ENCODE measurements at regions not wholly inside any gene's neighbourhood (a gene's known extent, or its start where the extent isn't known, plus 50 kb on each side); places are given as distances from the start of the nearest gene placed in this dataset.
A peak's percentile ranks its signal among the peaks of the same experiment; 100 is the strongest.

- DNase-seq (ENCODE audit: low spot score): no peak
Observed at GRCh38 chr5:3542769-3543168, 52.9 kb upstream of the IRX1 start.

DNA sequence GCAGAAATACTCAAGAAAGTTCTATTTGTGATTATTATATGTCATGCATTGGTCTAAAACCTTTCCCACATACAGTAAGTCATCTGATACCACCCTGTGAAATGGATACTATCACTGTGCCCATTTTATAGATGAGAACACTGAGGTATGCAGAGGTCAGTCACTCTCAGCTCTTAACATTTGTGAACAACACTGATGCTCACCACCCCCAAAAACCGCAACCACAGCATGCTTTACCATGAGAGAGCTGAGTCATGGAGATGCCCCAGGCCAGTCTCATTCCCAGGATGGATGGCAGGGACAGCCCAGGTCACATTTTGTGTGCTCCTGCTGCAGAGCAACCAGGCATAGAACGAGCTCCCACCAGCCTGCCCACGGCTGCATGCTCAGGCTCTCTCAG, 53.5 kb upstream of the IRX1 start:
- no peak for DNase-seq (ENCODE audit: low spot score)

- DNase-seq (ENCODE audit: low spot score): no peak
Observed at GRCh38 chr5:3538886-3539285, 56.7 kb upstream of the IRX1 start.

DNA sequence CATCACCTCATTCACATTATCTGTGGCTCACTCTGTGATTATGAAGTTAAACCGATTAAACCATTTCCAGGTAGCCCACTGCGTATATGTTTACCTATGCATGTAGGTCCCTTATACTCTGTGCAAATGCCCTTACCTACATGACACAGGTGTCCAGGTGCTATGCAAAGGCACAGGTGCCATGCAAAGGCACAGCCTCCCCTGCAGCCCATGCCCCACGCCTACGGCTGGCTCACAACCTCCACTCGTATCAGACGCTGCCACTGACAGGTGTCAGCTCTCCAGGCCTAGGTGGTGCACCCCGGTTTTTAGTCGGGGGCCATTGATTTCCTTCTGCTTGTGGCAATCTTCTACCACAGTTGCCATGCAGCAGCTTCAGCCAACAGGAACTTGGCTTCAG, 57.7 kb upstream of the IRX1 start:
- DNase-seq (ENCODE audit: low spot score): no peak

- DNase-seq (ENCODE audit: low spot score): no peak
Observed at GRCh38 chr5:3535414-3536211, 60.0 kb upstream of the IRX1 start.

DNA sequence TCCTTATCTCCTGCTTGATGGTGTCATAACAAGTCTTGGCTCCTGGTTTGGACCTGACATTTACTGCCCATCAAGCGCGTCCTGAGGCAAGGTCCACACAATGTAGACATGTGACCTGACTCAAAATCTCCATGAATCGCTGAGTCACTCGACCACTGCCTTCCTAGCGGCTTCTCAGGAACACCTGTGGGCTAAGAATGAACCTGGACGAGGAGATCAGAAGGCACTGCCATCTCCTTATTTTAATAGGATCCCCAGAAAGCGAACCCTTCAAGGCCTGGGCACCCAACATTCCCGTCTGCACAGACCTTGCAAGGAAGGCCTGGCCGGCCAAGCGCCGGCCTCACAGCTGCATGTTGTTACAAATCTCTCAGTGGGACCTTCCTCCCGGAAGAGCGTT, 60.6 kb upstream of the IRX1 start:
- DNase-seq (ENCODE audit: low spot score): no peak

GRCh38 chr5:3531320-3531986, 64.2 kb upstream of the IRX1 start:
- DNase-seq (ENCODE audit: low spot score): no peak

- no peak for DNase-seq (ENCODE audit: low spot score)
Observed at GRCh38 chr5:3530251-3530650, 65.4 kb upstream of the IRX1 start.

- no peak for DNase-seq (ENCODE audit: low spot score)
Observed at GRCh38 chr5:3526551-3527185, 69.0 kb upstream of the IRX1 start.

DNA sequence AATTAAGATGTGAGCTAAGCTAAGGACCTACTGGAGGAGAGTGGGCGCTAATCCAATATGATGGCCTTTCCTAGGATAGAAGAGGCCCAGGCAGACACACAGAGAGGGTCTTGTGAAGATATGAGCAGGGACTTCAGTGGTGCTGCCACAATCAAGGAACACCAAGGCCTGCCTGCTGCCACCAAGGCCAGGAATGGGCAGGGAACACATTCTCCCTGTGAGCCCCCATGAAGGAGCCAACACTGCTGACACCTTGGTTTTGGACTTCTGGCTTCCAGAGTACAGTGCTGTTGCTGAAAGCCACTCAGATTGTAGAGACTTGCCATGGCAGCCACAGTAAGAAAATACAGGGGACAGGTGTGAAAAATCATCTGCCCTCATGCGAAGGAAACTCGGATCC, 73.1 kb upstream of the IRX1 start:
- DNase-seq (ENCODE audit: low spot score): no peak

DNA sequence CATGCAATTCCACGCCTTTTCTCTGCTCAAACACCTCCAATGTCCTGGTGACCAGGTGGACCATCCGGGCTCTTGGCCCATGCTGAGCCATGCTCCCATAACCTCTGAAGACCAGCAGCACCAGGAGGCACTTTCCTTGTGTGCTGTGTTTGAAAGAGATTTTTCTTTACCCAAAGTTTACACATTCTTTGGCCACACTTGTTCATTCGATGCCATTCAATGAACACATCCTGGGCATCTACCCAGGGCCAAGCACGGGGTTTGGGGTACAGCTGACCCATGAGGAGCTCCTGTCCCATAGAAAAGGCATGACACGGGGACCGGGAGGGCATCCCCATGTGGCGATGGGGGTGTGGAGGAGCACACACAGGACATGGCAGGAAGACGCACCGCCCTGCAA, 77.1 kb upstream of the IRX1 start:
- no peak for DNase-seq (ENCODE audit: low spot score)

- no peak for DNase-seq (ENCODE audit: low spot score)
Observed at GRCh38 chr5:3518051-3518450, 77.6 kb upstream of the IRX1 start.

DNA sequence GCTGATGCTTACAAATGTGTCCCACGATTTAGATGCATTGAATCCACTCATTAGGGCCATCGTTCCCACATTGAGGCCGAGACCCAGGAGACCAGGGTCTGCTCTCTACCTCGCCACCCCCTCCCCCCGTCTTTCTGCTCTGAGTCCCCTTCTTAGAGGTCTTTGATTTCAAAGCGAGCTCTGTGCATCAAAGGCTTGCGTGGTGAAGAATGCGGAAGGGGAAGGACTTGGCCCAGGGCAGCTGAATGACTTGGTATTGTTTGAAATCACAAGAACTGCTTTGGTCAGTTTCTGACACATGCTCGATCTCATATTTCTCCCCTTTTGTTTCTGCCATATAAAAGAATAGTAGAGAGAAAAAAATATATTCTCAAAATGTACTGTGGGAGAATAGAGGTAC, 78.3 kb upstream of the IRX1 start:
- no peak for DNase-seq (ENCODE audit: low spot score)

GRCh38 chr5:3512361-3513095, 83.1 kb upstream of the IRX1 start:
- no peak for DNase-seq (ENCODE audit: low spot score)

DNA sequence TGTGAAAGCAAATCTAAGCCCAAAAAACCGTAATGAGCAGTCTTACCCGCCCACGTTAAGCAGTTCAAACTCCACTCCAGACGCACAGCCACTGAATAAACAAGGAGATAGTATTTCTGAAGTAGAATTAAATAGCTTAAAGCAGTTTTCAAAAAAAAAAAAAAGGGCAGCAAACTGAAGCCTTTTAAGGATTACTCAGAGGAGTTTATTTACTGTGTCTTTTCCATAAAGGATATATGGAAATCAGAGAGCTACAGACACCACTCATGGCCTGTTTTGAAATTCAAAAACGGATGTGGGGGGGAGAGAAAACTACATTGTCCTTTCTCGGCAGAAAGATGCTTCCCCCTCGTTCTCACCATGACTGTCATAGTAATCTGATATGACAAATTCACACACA, 83.7 kb upstream of the IRX1 start:
- DNase-seq (ENCODE audit: low spot score): no peak

- DNase-seq (ENCODE audit: low spot score): no peak
Observed at GRCh38 chr5:3511519-3511918, 84.1 kb upstream of the IRX1 start.

- DNase-seq (ENCODE audit: low spot score): no peak
Observed at GRCh38 chr5:3510642-3511417, 84.8 kb upstream of the IRX1 start.

- peak; percentile 40 for DNase-seq (ENCODE audit: low spot score)
Observed at GRCh38 chr5:3509290-3509689, 86.3 kb upstream of the IRX1 start.

DNA sequence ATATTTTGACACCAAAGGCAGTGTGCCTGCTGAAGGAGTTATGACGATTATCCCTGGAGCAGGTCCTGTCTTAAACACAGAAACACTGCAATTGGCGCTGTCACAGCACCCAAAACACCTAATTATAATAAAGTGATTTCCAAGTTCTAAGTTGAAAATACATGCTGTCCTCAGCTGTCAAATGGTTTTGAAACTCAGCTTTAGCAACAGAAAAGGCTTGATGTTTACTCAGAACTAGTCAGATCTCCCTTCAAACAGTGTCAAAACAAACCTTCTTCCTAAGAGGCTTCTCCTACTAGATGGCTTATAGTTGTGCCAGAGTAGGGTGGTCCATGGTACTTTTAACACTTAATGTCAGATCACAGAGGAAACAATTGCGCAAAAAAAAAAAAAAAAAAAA, 87.2 kb upstream of the IRX1 start:
- no peak for DNase-seq (ENCODE audit: low spot score)

GRCh38 chr5:3490957-3491507, 104.6 kb upstream of the IRX1 start:
- DNase-seq (ENCODE audit: low spot score): no peak

GRCh38 chr5:3489239-3489843, 106.3 kb upstream of the IRX1 start:
- DNase-seq (ENCODE audit: low spot score): no peak
